Ovary (tissue), 7 donors: ENCODE measurements at regions not wholly inside any gene's neighbourhood (a gene's known extent, or its start where the extent isn't known, plus 50 kb on each side); places are given as distances from the start of the nearest gene placed in this dataset.

Source experiments
- DNase-seq, 5 donors: peaks; one replicate each; pipeline ENCODE4 v3.0.0-alpha.2; 2019 to 2020
- H3K27ac ChIP-seq, 2 donors: fragments of 200-600 bp; one replicate each; pipeline versions ENCODE4 v1.5.1 to v1.8.0; 2019 to 2022
- H3K27me3 ChIP-seq: fragments of 200-600 bp; one replicate; pipeline ENCODE4 v1.8.0; 2022
- H3K36me3 ChIP-seq: fragments of 200-600 bp; sonication (generic); one replicate; pipeline ENCODE4 v1.5.1; 2019
- H3K4me1 ChIP-seq: one replicate; pipeline ENCODE4 v1.8.1; 2013; ENCODE audit warnings: mild to moderate bottlenecking, moderate library complexity; ENCODE audit not compliant: insufficient read depth
- H3K4me3 ChIP-seq: fragments of 200-600 bp; sonication (generic); one replicate; pipeline ENCODE4 v1.5.1; 2017
- H3K9me3 ChIP-seq, 2 donors: fragments of 200-600 bp in 1 of 2; sonication (generic) in 1 of 2; one replicate each; pipeline versions ENCODE4 v1.5.1 to v1.8.1; 2013 to 2019; ENCODE audit warnings: mild to moderate bottlenecking in 1 of 2, moderate library complexity in 1 of 2
- EP300 ChIP-seq: sonication (generic); formaldehyde crosslinking; IDR thresholded peaks from one replicate; pipeline ENCODE4 v1.6.1; 2017; ENCODE audit warnings: antibody characterized with exemption
- POLR2A ChIP-seq: fragments of 450-650 bp; IDR thresholded peaks from one replicate; pipeline ENCODE4 v1.6.1; 2017; ENCODE audit warnings: antibody characterized with exemption, mild to moderate bottlenecking, moderate library complexity
- WGBS, 3 donors: extraction: QIAGEN DNeasy Blood & Tissue Kit in 1 of 3; methylation state at CpG; one replicate each; pipeline versions ENCODE4 v1.1.5 to v1.1.7; 2013 to 2017; 5-methylcytosine and 5-hydroxymethylcytosine counted together
- intact Hi-C, 4 donors: fragments of 100-400 bp; cut with DNase I; formaldehyde crosslinking; loops; one replicate each; pipeline versions ENCODE4 v1.11.0 to v1.15.1; 2022 to 2023
- TF ChIP-seq, protein P1 (sequence below), 3 donors: fragments of 450-650 bp in 2 of 3; fragments of 200-600 bp in 1 of 3; IDR thresholded peaks; one replicate each; pipeline versions ENCODE4 v1.5.1 to v1.8.0; 2016 to 2022; ENCODE audit warnings: antibody characterized with exemption in 3 of 3, mild to moderate bottlenecking in 1 of 3
- donor health status: DM: no; HTN: no; CAD: no; lungs with moderate emphysema.
- donor health status: DM: no; HTN: no; CAD: no.
- donor health status: Bipolar disorder and iron deficiency.
- donor health status: DM: no; HTN: no; CAD: no.
- donor health status: DM: yes; HTN: yes; CAD: no.

DNA sequence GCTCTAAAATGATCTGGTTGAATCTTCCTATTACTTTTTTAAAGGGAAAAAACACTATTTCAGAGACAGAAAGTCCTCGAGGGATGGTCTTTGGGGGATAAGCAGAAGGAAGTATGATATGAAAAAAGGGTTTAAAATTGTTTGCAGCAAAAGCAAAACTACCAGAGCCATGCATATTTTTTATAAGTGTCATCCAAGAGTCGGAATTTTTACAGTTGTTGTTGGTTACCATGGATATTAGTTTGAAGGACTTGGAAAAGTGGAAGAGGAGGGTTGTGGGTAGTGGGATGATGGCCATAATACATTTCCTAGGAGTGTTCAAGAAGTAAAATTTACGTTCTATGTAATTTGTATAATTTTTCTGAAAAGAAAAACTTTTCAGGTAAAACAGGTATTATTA is 134.4 kb downstream of the PCDH7 start:
- H3K27me3 ChIP-seq, result no peaks in the 10 kb centered on the region
- 66 to 71% (median 66%) methylated on average over 3 of the region's 3 CpGs for WGBS, 3 donors
- no peak for DNase-seq
- H3K36me3 ChIP-seq, result no peaks in the 10 kb centered on the region
- intact Hi-C loops, result no loop called here
- no peaks in the 10 kb centered on the region for H3K4me1 ChIP-seq
- H3K9me3 ChIP-seq, result no peaks in the 10 kb centered on the region
- H3K27ac ChIP-seq, result no peak overlapping the region
- H3K4me3 ChIP-seq, result no peak overlapping the region
- TF ChIP-seq EP300, result no peak
- TF ChIP-seq, protein P1, sequence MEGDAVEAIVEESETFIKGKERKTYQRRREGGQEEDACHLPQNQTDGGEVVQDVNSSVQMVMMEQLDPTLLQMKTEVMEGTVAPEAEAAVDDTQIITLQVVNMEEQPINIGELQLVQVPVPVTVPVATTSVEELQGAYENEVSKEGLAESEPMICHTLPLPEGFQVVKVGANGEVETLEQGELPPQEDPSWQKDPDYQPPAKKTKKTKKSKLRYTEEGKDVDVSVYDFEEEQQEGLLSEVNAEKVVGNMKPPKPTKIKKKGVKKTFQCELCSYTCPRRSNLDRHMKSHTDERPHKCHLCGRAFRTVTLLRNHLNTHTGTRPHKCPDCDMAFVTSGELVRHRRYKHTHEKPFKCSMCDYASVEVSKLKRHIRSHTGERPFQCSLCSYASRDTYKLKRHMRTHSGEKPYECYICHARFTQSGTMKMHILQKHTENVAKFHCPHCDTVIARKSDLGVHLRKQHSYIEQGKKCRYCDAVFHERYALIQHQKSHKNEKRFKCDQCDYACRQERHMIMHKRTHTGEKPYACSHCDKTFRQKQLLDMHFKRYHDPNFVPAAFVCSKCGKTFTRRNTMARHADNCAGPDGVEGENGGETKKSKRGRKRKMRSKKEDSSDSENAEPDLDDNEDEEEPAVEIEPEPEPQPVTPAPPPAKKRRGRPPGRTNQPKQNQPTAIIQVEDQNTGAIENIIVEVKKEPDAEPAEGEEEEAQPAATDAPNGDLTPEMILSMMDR (IDR thresholded peaks at IDR 0.05), result no peak
- TF ChIP-seq POLR2A, result no peak

DNA sequence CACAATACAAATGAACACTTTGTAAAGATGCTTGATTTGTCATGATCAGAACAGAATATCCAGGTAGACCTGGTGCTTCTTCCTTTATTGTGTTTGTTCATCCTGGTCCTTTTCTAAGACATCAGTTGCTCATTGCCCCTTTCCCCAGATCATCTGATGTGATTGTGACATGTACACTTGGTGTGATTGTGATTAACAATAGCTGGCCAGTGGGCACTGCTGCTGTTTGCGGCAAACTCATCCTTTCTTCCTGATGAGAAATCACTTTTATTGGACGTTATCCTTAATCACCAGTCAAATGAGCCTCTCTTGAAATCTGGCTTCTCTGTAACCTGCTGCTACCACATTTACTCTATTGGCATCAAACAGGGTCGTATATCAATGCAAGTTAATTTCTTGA is 135.1 kb downstream of the PCDH7 start:
- no peak overlapping the region for H3K27ac ChIP-seq
- intact Hi-C loops, result no loop called here
- 90 to 91% (median 91%) methylated on average over 3 of the region's 3 CpGs for WGBS, 3 donors
- no peak for TF ChIP-seq POLR2A
- TF ChIP-seq, protein P1 (IDR thresholded peaks at IDR 0.05), result no peak
- TF ChIP-seq EP300, result no peak
- no peaks in the 10 kb centered on the region for H3K4me1 ChIP-seq
- no peak overlapping the region for H3K4me3 ChIP-seq
- H3K27me3 ChIP-seq, result no peaks in the 10 kb centered on the region
- no peaks in the 10 kb centered on the region for H3K9me3 ChIP-seq
- no peaks in the 10 kb centered on the region for H3K36me3 ChIP-seq
- DNase-seq, result no peak

DNA sequence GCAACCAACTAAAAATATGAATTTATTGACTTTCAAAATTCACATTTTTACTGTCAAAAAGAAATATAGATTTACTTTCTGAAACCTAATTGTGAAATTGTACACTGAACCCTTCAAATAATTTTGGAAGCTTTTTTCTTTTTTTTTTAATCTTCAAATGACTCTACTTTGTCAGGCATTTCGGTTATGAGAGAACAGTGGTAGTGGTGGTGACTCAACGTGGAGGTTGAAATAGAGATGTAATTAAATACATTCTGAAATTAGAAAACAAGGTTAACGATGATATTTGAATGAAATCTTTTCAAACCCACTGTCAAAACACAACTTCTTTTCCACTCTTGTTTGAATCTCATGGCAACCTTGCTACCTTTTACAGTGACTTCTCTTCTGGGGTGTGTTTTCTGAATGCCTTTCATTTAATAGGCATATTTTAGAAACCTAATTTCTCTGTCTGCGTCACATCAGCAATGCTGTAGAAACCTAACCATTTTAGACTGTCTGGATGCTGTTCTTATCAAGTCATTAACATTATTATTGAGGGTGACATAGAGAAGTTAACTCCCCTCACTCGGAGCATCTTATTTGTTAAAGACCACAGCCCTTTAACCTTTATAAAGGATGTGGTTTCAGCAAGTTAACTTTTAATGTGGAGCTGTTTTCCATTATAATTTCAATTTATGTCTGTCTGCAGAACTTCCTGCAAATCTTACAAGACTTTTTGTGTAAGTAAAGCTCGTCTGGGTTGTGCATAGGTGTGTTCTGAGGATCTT is 136.8 kb downstream of the PCDH7 start:
- intact Hi-C loops, result no loop called here
- no peaks in the 10 kb centered on the region for H3K9me3 ChIP-seq
- H3K4me3 ChIP-seq, result no peak overlapping the region
- no peak for DNase-seq
- TF ChIP-seq EP300 (no peak), POLR2A (no peak)
- TF ChIP-seq, protein P1 (IDR thresholded peaks at IDR 0.05), result no peak
- no peaks in the 10 kb centered on the region for H3K27me3 ChIP-seq
- 80 to 86% (median 86%) methylated on average over 6 of the region's 6 CpGs for WGBS, 3 donors
- no peaks in the 10 kb centered on the region for H3K4me1 ChIP-seq
- H3K36me3 ChIP-seq, result no peaks in the 10 kb centered on the region
- no peak overlapping the region for H3K27ac ChIP-seq

DNA sequence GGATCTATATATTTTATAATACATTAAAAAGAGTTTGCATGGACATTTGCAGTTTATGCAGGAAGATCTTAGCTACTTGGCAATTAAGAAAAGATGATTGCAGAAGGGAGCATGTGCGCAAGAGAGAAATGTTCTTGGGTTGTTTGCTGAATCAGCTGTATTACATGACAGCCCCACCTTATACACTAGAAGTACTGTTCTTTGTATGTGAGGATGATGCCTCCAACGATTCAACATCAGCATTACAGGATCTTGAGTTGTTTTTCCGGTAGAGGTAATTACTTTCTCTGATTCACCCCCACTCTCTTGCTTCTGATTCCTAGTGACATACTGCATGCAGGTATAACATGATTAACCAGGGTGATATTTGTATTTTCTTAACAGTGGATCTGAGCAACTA is 140.8 kb downstream of the PCDH7 start:
- intact Hi-C loops, result no loop called here
- H3K27me3 ChIP-seq, result no peaks in the 10 kb centered on the region
- 79 to 95% (median 92%) methylated on average over 3 of the region's 3 CpGs for WGBS, 3 donors
- no peaks in the 10 kb centered on the region for H3K36me3 ChIP-seq
- H3K27ac ChIP-seq, result no peak overlapping the region
- H3K4me1 ChIP-seq, result peaks cover 3% of the 10 kb centered on the region
- no peaks in the 10 kb centered on the region for H3K9me3 ChIP-seq
- no peak for TF ChIP-seq EP300
- TF ChIP-seq, protein P1 (IDR thresholded peaks at IDR 0.05), result no peak
- TF ChIP-seq POLR2A, result no peak
- no peak for DNase-seq
- no peak overlapping the region for H3K4me3 ChIP-seq
